ENCODE measurements at regions not wholly inside any gene's neighbourhood (a gene's known extent, or its start where the extent isn't known, plus 50 kb on each side); places are given as distances from the start of the nearest gene placed in this dataset.
"Not testable (repeated sequence)": the region's sequence is repeated elsewhere in the genome, so short reads cannot be mapped to it uniquely, and the experiment has no call there.

GRCh38 chr17:64771980-64772844 lies 110.1 kb upstream of the SMURF2 start:
- DNase-seq = no peak

- DNase-seq = no peak
Observed at GRCh38 chr17:64769712-64770111, 107.6 kb upstream of the SMURF2 start.

DNA sequence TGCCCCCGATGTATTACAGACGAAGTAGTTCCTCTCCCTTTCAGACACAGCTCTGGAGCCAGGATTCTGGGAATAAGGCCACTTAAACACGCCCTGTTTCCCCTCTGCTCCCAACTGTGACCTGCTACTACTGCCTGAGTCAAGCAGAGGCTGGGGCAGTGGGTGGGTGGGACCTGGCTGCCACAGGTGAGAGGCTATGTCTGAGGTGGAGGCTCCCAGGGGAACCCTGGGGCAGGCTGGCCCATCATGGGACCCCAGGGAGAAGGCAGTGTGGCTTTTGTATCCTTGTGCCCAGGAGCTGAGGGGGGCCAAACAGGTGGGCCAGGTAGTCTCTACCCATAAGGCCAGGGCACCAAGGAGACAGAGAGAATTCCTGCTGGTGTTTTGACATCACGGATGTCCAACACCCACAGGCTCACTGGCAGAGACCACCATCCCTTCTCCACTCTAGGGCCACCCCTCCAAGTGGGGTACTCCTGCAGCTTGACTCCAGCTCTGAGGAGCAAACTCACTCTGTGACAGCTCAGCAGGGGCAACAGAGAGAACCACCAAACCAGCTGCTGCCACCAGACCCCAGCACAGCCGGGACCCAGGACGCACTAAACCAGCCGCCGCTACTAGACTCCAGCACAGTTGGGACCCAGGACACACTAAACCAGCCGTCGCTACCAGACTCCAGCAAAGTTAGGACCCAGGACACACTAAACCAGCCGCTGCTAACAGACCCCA lies 105.3 kb upstream of the SMURF2 start:
- no peak for DNase-seq

DNA sequence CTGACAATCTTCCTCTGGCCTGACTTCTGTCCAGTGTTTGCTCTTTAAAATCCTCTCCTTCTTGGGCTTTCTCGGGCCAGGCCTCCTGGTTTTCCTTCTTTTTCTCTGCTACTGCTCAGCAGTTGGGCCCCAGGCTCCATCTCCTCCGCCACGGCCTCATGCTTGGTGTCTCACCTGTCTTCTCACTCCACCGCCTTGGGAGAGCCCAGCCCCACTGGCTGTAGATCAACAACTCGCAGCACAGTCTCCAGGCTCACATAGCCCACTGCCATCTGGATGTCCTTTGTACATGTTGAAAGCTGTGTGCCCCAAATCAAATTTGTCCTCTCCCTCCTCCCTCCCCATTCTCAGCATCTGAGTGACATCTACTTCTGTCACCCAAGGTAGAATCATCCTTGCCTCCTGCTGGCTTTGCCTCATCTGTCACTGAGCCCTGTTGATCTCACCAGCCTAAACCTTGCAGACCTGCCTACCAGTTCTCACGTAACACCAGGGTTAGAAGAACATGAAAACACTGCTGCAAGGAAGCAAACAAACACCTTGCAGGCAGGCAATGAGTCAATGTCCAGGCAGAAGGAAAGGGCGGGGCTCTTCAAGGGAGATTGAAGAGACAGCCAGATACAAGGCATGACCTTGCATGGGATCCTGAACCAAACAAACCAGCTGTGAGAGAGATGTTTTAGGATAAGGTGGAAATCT lies 103.2 kb upstream of the SMURF2 start:
- no peak for DNase-seq

DNA sequence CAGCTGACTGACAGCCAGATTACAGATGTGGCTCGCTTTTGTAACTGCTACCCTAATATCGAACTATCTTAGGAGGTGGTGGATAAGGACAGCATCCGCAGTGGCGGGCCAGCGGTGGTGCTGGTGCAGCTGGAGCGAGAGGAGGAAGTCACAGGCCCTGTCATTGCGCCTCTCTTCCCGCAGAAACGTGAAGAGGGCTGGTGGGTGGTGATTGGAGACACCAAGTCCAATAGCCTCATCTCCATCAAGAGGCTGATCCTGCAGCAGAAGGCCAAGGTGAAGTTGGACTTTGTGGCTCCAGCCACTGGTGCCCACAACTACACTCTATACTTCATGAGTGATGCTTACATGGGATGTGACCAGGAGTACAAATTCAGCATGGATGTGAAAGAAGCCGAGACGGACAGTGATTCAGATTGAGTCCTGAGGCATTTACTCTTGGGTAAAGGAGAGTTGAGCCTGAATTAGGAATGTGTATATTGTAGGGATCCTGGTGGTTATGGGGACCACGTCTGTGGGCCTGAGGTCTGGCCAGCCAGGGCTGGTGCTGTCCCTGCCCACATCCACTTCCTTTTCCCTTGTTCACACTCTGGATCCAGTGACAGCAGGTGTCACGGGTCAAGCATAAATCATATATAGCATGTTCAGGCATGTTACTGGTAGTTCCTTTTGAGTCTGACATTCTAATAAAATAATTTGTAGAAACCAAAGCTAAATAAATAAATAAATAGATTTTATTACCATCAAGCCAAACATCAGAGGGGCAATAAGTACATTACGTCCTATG lies 89.0 kb upstream of the SMURF2 start:
- DNase-seq = no peak

DNA sequence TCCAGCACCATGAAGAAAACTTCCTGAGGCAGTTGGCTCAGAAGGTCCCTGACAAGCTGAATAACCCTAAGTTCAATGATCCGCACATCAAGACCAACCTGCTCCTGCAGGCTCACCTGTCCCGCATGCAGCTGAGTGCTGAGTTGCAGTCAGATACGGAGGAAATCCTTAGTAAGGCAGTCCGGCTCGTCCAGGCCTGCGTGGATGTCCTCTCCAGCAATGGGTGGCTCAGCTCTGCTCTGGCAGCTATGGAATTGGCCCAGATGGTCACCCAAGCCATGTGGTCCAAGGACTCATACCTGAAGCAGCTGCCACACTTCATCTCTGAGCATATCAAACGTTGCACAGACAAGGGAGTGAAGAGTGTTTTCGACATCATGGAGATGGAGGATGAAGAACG lies 88.4 kb upstream of the SMURF2 start:
- no peak for DNase-seq

GRCh38 chr17:64749306-64749705 lies 87.2 kb upstream of the SMURF2 start:
- no peak for DNase-seq

GRCh38 chr17:64747938-64748540 lies 85.9 kb upstream of the SMURF2 start:
- no peak for DNase-seq

DNA sequence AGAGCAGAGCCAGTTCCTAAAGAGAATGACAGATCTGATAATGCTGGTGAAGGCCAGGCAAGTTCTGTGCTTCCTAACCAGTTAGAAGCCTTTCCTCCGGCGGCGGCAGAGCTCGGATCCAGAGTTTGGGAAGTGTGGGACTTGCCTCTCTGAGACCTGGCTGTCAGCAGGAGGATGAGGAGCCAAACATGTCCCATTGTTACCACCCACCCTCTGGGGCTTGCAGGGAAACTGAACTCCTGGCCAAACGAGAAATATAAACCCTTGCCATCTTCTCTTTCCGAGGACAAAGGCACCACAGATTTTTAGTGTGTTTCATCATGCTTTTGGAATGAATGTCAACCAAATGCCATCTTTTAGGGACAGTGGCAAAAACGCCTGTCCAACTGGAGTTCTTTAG lies 80.2 kb upstream of the SMURF2 start:
- no peak for DNase-seq

- DNase-seq = not testable (repeated sequence)
Observed at GRCh38 chr17:64741916-64742315, 79.8 kb upstream of the SMURF2 start.

- DNase-seq = no peak
Observed at GRCh38 chr17:64741038-64741641, 79.0 kb upstream of the SMURF2 start.

DNA sequence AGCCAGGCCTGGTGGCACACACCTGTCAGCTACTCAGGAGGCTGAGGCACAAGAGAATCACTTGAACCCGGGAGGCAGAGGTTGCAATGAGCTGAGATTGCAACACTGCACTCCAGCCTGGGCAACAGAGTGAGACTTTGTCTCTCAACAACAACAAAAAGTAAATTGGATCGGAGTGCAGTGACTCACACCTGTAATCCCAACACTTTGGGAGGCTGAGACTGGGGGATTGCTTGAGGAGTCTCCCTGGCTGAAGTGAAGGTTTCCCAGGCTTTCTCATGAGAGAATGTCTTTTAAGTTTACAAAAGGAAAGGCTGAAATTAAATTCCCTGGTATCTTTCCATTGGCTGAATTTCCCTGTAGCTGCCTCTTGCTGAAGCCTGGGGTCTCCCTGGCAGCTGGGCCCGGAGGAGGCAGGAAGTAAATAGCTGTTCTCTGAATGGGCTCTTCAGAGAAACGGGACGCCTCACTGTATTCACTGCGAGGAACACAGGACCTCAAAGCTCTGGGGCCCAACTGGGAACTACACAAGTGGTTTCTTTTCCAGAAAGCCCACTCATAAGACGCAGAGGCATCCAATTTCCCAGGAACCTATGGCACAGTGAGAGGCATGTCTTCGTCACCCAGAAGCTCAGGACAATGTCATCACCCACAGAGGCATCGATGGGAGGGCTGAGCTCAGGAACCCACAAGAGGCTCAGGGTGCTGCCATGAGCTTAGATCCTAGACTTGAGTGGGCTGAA lies 77.4 kb upstream of the SMURF2 start:
- no peak for DNase-seq

- peak; percentile 37 to 53 for DNase-seq
Observed at GRCh38 chr17:64736804-64737492, 74.8 kb upstream of the SMURF2 start.

DNA sequence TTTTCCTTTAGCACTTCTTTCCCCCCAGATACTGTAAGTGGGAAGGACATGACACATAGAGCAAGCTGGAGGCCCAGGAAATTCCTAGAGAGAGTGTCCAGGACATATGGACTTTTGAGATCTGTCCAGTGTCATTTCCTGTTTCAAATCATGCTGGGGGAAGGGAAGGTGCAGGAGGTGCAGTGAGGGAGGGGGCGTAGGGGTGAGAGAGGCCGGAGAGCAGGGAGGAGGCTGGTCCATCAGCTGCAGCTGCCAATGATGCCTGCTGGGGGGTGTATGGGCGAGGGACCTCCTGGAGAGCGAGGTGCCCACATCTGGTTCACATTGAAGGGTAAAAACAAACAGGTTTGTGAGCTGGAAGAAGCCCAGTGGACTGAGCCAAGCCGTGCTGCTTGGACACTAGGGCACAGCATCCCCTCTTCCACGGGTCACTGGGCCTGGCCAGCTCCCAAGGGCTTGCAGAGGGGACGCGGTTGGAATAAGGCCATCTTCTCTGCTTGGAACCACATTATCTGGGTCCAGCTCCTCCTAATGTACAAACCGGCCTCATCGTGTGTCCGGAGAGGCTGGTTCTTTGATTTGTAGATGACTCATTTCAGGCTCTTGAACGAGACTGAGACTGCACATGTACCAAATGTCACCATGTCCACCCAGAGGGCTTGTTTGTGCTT lies 70.4 kb upstream of the SMURF2 start:
- no peak for DNase-seq

GRCh38 chr17:64730023-64730422 lies 67.9 kb upstream of the SMURF2 start:
- not testable (repeated sequence) for DNase-seq

DNA sequence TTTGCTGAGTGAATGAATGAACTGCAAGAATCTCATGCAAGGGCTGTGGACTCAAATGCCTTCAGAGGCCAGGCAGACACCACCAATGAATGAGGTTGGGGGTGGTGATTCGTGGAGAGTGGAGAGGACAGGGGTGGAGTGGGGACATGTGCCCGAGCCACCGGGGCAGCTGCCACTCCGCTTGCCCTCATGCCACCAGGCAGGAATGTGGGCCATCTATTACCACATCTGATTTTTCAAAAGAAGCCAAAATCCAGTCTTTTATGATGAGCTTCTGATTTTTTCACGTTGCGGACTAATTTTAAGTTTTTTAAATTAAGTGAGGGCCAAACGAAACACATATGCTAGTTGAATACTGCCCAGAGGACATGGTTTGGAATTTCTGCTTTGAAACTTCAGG lies 67.1 kb upstream of the SMURF2 start:
- no peak for DNase-seq

GRCh38 chr17:64728041-64728695 lies 66.1 kb upstream of the SMURF2 start:
- DNase-seq = no peak

DNA sequence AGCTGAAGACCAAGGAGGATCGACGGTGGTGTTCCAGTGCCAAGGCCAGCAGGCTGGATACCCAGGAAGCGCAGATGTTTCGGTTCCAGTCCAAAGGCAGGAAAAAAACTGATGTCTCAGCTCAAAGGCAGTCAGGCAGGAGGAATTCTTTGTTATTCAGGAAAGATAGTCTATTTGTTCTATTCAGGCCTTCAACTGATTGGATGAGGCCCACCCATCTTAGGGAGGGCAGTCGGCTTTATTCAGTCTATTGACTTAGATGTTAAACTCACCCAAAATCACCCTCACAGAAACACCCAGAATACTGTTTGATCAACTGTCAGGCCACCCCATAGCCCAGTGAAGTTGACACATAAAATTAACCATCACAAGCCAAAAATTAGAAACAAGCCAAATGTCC lies 63.9 kb upstream of the SMURF2 start:
- not testable (repeated sequence) for DNase-seq

DNA sequence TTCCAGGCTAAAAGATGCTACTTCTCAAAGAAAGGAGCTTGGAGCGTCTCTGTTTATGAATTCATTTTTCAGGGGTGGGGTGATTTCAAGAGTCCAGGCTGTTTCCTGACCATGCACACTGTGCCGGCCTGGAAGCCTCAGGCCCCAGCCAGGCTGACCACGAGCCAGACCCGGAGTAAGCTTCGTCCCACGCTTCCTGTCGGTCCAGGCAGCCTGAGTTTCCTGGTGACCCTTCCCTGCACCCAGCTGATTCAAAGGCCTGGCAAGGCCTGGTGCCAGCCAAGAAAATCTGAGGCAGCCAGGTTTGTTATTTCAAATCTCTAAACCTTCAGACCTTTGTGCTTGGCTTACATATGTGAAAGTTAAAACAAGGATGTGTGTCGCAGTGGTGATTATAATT lies 62.1 kb upstream of the SMURF2 start:
- not testable (repeated sequence) for DNase-seq

Data from stimulated activated CD4-positive, alpha-beta T cell treated with anti-CD3 and anti-CD28 coated beads, Interleukin-2, amount 100 ng/mL, for 24 hours (primary cell).